Fibroblast of skin of back (primary cell): ENCODE measurements at regions not wholly inside any gene's neighbourhood (a gene's known extent, or its start where the extent isn't known, plus 50 kb on each side); places are given as distances from the start of the nearest gene placed in this dataset.

Experiments used
- DNase-seq: peaks from one replicate; pipeline ENCODE4 v3.0.0-alpha.2; 2013

DNA sequence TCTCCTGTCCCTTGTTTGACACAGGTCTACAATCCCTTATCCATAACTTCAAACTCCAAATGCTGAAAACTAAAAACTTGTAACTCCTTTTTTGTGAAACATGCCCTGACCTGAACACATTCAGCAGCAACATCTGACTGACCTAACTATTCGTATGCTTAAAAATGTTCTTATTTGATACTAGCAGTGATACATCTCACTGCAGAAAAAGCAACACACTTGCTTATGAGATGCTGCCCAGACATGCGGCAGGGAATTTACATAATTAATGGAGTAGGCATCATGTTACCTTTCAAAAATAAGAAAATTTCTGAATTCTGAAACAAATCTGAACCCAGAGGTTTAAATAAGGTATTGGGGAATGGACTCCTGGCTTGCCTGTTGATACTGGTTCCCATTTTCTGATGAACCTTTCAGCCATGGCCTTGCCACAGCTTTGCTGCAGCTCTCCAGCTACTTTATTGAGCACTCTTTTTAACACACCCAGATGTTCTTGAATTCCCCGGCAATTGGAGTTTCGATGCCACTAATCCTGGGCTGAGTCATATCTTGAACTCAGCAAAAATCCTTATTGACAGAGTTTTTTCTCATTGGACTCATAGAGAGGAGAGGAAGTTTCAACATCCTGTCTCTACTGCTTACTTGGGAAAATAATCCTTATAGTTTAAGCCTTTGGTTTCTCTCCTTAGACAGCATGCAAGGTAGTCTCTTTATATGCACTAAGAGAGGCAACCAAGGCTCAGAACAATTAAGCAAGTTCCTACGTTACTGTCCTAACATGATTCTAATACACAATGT is 296.6 kb upstream of the LMCD1 start:
- peak; percentile 86 for DNase-seq

GRCh38 chr3:8205881-8206280 is 295.7 kb upstream of the LMCD1 start:
- DNase-seq = peak; percentile 50

GRCh38 chr3:8206971-8207617 is 294.5 kb upstream of the LMCD1 start:
- peak; percentile 74 for DNase-seq

GRCh38 chr3:8210882-8211341 is 290.7 kb upstream of the LMCD1 start:
- peak; percentile 92 for DNase-seq

GRCh38 chr3:8212794-8213193 is 288.8 kb upstream of the LMCD1 start:
- DNase-seq = no peak

GRCh38 chr3:8213286-8213685 is 288.3 kb upstream of the LMCD1 start:
- DNase-seq = no peak

- no peak for DNase-seq
Observed at GRCh38 chr3:8215821-8216220, 285.8 kb upstream of the LMCD1 start.

- DNase-seq = peak; percentile 14
Observed at GRCh38 chr3:8218353-8218940, 283.2 kb upstream of the LMCD1 start.

DNA sequence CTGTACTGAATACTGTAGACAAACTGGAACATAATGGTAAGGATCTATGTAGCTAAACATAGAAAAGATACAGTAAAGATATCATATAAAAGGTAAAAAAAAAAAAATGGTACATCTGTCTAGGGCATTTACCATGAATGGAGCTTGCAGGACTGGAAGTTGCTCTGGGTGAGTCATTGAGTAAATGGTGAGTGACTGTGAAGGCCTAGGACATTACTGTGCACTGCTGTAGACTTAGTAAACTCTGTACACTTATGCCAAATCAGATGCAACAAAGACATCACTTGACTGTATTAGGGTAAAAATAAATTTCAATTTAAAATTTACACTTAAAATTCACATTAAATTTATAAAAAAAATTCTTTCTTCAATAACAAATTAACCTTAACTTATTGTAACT is 281.3 kb upstream of the LMCD1 start:
- peak; percentile 82 for DNase-seq

DNA sequence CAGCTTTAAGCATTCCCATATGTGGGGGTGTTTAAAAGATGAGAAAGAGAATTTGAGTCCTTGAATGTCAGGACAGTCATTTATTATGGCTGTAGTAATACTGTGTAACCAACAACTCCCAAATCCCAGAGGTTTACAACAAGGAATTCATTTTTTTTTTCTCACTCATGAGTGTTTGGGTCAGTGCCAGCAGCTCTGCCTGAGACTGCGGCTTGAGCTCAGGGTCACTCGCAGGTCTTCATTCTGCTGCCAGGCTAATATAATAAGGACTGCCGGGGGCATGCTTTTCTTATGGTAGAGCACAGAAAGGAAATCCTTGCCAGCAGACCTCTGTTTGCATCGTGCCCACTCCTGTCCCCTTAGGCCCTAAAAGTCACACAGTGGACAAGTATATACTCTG is 277.9 kb upstream of the LMCD1 start:
- peak; percentile 82 for DNase-seq

DNA sequence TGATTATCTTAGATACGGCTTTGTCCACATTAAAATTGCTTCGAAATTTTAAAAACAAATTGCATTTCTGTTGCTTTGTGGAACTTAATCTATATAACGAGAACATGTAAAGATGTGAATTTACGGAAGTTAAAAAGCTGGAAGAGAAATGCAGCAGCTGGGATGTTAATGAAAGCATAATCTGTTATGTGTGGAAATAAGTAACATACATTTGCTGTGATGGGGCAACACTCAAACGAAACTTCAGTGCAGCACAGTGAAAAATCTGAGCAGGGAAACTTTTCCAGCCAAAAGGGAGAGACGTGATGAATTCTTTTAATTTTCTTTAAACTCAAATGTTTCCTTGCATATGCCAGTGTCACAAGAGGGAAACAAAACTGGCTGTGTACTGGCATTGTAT is 276.7 kb upstream of the LMCD1 start:
- DNase-seq = no peak

DNA sequence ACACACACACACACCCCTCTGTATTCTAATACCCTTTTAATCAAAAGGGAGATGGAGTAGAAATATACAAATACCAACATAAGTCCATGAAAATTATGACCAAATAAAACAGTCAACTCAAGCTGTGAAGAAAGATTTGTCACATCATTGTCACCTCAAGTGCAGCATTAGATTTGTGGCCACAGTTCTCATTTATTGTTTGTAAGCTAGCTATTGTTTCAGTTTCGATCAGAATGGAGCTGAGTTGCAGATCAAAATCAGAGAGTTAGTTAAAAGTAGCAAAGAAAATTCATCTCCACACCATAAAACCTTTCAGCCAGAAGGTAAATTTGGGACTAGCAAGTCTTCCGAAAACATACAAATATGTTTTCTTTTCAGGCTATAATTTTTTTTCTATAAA is 267.7 kb upstream of the LMCD1 start:
- DNase-seq = no peak

DNA sequence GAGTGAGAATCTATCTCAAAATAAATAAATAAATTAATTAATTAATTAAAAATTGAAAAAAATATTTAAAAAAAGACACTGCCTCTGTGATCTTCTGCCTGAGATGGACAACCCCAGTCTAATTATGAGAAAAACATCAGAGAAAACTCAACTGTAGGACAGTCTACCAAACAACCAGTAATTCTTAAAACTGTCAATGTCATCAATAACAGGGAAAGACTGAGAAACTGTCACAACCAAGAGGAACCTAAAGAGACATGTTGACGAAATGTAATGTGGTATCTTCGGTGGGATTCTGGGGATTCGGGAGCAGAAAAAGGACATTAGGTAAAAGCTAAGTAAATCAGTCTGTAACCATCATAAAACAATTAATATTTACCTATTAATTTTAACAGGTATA is 265.4 kb upstream of the LMCD1 start:
- no peak for DNase-seq

DNA sequence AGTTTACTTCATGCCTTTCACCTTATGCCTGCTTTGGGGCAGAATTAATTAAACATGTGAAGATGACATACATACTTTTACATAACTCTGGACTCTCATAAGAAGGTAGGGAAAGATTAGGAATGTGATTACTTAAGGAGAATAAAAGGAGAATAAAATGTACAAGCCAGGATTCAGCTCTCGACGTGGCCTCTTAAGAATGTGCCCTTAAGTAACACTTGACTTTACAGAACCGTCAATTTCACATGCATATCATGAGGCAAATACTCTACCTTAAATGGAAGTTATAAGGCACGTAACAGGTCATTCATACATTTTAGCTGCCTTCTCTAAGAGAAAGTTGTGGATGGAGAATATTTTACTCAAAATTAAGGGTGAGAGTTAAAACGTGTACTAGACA is 263.7 kb upstream of the LMCD1 start:
- peak; percentile 12 for DNase-seq

GRCh38 chr3:8238432-8238831 is 263.2 kb upstream of the LMCD1 start:
- DNase-seq = no peak

- no peak for DNase-seq
Observed at GRCh38 chr3:8239095-8239494, 262.5 kb upstream of the LMCD1 start.

- DNase-seq = peak; percentile 64
Observed at GRCh38 chr3:8239718-8240695, 261.6 kb upstream of the LMCD1 start.

- no peak for DNase-seq
Observed at GRCh38 chr3:8246070-8246469, 255.6 kb upstream of the LMCD1 start.

DNA sequence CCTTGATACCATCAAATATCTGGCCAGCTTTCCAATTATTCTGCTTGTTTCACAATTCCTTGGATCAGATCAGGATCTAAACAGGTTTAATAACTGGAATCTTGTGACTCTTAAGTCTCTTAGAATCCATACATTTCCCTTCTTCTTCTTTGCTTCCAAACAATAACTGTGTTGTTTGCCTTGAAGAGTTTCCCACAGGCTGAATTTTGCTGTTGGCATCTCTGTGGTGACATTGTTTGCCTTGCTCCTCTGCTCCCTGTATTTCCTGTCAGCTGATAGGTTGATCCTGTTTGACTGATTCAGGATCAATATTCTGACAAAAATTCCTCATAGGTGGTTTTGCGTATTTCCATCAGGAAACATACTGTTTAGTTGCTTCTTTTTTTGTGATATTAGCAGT is 248.4 kb upstream of the LMCD1 start:
- DNase-seq = no peak

- no peak for DNase-seq
Observed at GRCh38 chr3:8254489-8254888, 247.1 kb upstream of the LMCD1 start.

DNA sequence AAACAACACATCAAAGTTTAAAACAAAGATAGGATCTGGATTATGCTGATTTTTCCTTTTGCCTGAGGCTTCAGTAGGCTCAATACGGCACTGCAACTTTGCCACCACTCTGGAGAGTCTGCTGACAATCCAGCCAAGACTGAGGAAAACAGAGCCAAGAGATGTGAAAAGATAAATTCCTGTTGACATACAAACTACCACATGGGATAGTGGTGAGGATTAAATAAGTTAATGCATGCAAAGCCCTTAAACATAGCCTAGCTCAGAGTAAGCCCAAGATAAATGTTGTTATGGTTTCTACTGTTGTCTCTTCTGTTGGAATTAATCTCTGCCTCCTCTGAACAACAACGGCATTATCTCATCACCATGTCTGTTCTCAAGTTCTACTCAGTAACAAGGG is 245.9 kb upstream of the LMCD1 start:
- no peak for DNase-seq

GRCh38 chr3:8256441-8257071 is 245.1 kb upstream of the LMCD1 start:
- DNase-seq = no peak
